DMS153 treated with DMSO at 0.1 percent for 48 hours (cell line): ENCODE measurements at regions not wholly inside any gene's neighbourhood (a gene's known extent, or its start where the extent isn't known, plus 50 kb on each side); places are given as distances from the start of the nearest gene placed in this dataset.
A peak's percentile ranks its signal among the peaks of the same experiment; 100 is the strongest.

Experiments
- DNase-seq: peaks from one replicate; lab custom pipeline; 2025; ENCODE audit not compliant: unreplicated experiment; lab: John Stamatoyannopoulos, UW

GRCh38 chr1:84090447-84091245 is 53.4 kb upstream of the PRKACB start:
- no peak for DNase-seq

GRCh38 chr1:84089867-84090266 is 54.2 kb upstream of the PRKACB start:
- no peak for DNase-seq

GRCh38 chr1:84089465-84089864 is 54.6 kb upstream of the PRKACB start:
- no peak for DNase-seq

- no peak for DNase-seq
Observed at GRCh38 chr1:84086616-84087015, 57.5 kb upstream of the PRKACB start.

- DNase-seq: no peak
Observed at GRCh38 chr1:84086189-84086588, 57.9 kb upstream of the PRKACB start.

GRCh38 chr1:84083307-84083706 is 60.8 kb upstream of the PRKACB start:
- no peak for DNase-seq

GRCh38 chr1:84078842-84079202 is 65.2 kb upstream of the PRKACB start:
- no peak for DNase-seq

- peak; percentile 28 for DNase-seq
Observed at GRCh38 chr1:84078108-84078841, 65.8 kb upstream of the PRKACB start.

- peak; percentile 80 for DNase-seq
Observed at GRCh38 chr1:84077476-84078107, 66.5 kb upstream of the PRKACB start.

- no peak for DNase-seq
Observed at GRCh38 chr1:84073266-84073665, 70.8 kb upstream of the PRKACB start.

- no peak for DNase-seq
Observed at GRCh38 chr1:84069236-84069845, 70.4 kb upstream of the TTLL7 start.

- DNase-seq: no peak
Observed at GRCh38 chr1:84062496-84062895, 63.6 kb upstream of the TTLL7 start.

GRCh38 chr1:84061336-84061735 is 62.4 kb upstream of the TTLL7 start:
- no peak for DNase-seq

GRCh38 chr1:84060781-84061180 is 61.8 kb upstream of the TTLL7 start:
- peak; percentile 22 for DNase-seq

GRCh38 chr1:84048820-84049219 is 49.9 kb upstream of the TTLL7 start:
- DNase-seq: no peak
